Adrenal gland (tissue), 5 donors: ENCODE measurements at regions not wholly inside any gene's neighbourhood (a gene's known extent, or its start where the extent isn't known, plus 50 kb on each side); places are given as distances from the start of the nearest gene placed in this dataset.

ENCODE experiments used
- CTCF ChIP-seq, 6 experiments: fragments of 450-650 bp in 4 of 6; fragments of 200-600 bp in 2 of 6; sonication (generic) in 1 of 6; IDR thresholded peaks; 1 replicate in 5 of 6; 2 replicates in 1 of 6; pipeline versions ENCODE4 v1.5.1 to v1.8.0; 2016 to 2021; ENCODE audit warnings: antibody characterized with exemption in 6 of 6, mild to moderate bottlenecking in 2 of 6, moderate library complexity in 1 of 6
- POLR2A ChIP-seq, 2 donors: fragments of 450-650 bp; IDR thresholded peaks; one replicate each; pipeline ENCODE4 v1.6.1; 2017; ENCODE audit warnings: antibody characterized with exemption in 2 of 2, mild to moderate bottlenecking in 2 of 2, moderate library complexity in 1 of 2
- donor health status: DM: no; HTN: no; CAD: no.

- no peak for TF ChIP-seq CTCF (IDR thresholded peaks at IDR 0.05)
- no peak for TF ChIP-seq POLR2A (IDR thresholded peaks at IDR 0.05)
These were observed 202.1 kb downstream of the BCL11B start for GRCh38 chr14:99069946-99070345.
